K562 (cell line): ENCODE measurements at regions not wholly inside any gene's neighbourhood (a gene's known extent, or its start where the extent isn't known, plus 50 kb on each side); places are given as distances from the start of the nearest gene placed in this dataset.

ENCODE experiments used
- TSC22D4 ChIP-seq: fragments of 450-650 bp; IDR thresholded peaks from 2 replicates; pipeline ENCODE4 v1.6.1; 2016; ENCODE audit warnings: missing genetic modification characterization, missing biosample characterization, control low read depth
- ZNF561 ChIP-seq: fragments of 450-650 bp; formaldehyde crosslinking; conservative IDR thresholded peaks from 2 replicates; pipeline ENCODE4 v1.4.0; 2020; ENCODE audit warnings: mild to moderate bottlenecking, moderate library complexity
- TF ChIP-seq, protein P1 (sequence below), 3 experiments: IDR thresholded peaks in 2 of 3; conservative IDR thresholded peaks in 1 of 3; 2 replicates each; pipeline ENCODE4 v1.5.1; 2011 to 2012; ENCODE audit warnings: low read length in 3 of 3, mild to moderate bottlenecking in 3 of 3, control low read depth in 2 of 3, improper control_type of control experiment in 1 of 3, inconsistent platforms in 1 of 3, low read depth in 1 of 3, mixed read lengths in 1 of 3, moderate library complexity in 1 of 3; ENCODE audit not compliant: insufficient read depth in 2 of 3

DNA sequence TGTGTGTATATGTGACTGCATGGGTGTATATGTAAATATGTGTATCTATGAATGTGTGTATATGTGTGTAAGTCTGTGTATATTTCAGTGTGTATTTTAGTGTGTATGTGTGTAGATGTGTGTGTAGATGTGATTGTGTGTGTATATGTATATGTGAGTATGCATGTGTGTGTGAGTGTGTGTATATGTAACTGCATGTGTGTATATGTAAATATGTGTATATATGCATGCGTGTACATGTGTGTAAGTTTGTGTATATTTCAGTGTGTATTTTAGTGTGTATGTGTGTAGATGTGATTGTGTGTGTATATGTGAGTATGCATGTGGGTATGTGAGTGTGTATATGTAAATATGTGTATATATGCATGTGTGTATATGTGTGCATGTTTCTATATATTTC lies 169.9 kb downstream of the MN1 start:
- TF ChIP-seq TSC22D4 (no peak), ZNF561 (no peak)
- TF ChIP-seq, protein P1, sequence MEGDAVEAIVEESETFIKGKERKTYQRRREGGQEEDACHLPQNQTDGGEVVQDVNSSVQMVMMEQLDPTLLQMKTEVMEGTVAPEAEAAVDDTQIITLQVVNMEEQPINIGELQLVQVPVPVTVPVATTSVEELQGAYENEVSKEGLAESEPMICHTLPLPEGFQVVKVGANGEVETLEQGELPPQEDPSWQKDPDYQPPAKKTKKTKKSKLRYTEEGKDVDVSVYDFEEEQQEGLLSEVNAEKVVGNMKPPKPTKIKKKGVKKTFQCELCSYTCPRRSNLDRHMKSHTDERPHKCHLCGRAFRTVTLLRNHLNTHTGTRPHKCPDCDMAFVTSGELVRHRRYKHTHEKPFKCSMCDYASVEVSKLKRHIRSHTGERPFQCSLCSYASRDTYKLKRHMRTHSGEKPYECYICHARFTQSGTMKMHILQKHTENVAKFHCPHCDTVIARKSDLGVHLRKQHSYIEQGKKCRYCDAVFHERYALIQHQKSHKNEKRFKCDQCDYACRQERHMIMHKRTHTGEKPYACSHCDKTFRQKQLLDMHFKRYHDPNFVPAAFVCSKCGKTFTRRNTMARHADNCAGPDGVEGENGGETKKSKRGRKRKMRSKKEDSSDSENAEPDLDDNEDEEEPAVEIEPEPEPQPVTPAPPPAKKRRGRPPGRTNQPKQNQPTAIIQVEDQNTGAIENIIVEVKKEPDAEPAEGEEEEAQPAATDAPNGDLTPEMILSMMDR (IDR thresholded peaks at IDR 0.05 in 2 of 3, conservative IDR thresholded peaks at IDR 0.05 in 1 of 3; ENCODE audit: insufficient read depth in 2 of 3, low read depth in 1 of 3, low read length in 3 of 3) = no peak
